GM12878 (cell line): ENCODE measurements at regions not wholly inside any gene's neighbourhood (a gene's known extent, or its start where the extent isn't known, plus 50 kb on each side); places are given as distances from the start of the nearest gene placed in this dataset.
A peak's percentile ranks its signal among the peaks of the same experiment; 100 is the strongest.

Experiments
- ATAC-seq: fragments of 200-7000 bp; cut with Tn5 transposase; 3 replicates; pipeline ENCODE4 v1.9.1; 2020; ENCODE audit warnings: mild to moderate bottlenecking, moderate library complexity
- BruUV-seq: library from RNA; stranded (reverse); fragments of 400-500 nt; replicated peaks from 2 replicates; lab custom pipeline; 2021; lab: Mats Ljungman, UMichigan
- CTCF ChIA-PET: fragments of 300-600 bp; sonication (Branson Sonifier 250); formaldehyde crosslinking; extraction: SDS; loops from one replicate; lab custom pipeline; 2021; ENCODE audit warnings: inconsistent platforms; lab: Yijun Ruan, JAX
- POLR2A ChIA-PET: fragments of 350-600 bp; formaldehyde crosslinking; extraction: SDS; loops from one replicate; lab custom pipeline; 2021; ENCODE audit warnings: inconsistent platforms; lab: Charles Lee
- RAD21 ChIA-PET: fragments of 300-600 bp; sonication (Branson Sonifier 250); formaldehyde crosslinking; loops from one replicate; lab custom pipeline; 2023; ENCODE audit warnings: antibody characterized with exemption; ENCODE audit not compliant: unreplicated experiment; lab: Charles Lee
- SMC1A ChIA-PET: fragments of 300-600 bp; sonication (Branson Sonifier 250); formaldehyde crosslinking; loops from one replicate; lab custom pipeline; 2023; ENCODE audit not compliant: unreplicated experiment, uncharacterized antibody; lab: Charles Lee
- DNase-seq: peaks from one replicate; pipeline ENCODE4 v3.0.0-alpha.2; 2011; ENCODE audit warnings: low read depth, low spot score
- FAIRE-seq: peaks from 3 replicates; lab custom pipeline; 2011; peaks lifted over from hg19 to GRCh38; lab: Jason Lieb, UNC
- H2AFZ ChIP-seq: 2 replicates; pipeline ENCODE4 v1.6.0; 2011; ENCODE audit warnings: low read depth, low read length, control low read depth; ENCODE audit not compliant: control insufficient read depth
- H3K27ac ChIP-seq: 2 replicates; pipeline ENCODE4 v1.5.1; 2011; ENCODE audit warnings: control low read depth; ENCODE audit not compliant: control insufficient read depth, insufficient read depth
- H3K27me3 ChIP-seq, 2 experiments: replicated peaks in 1 of 2; 2 replicates each; pipeline versions ENCODE4 v1.6.0 to v1.6.1; 2011; ENCODE audit warnings: low read length in 1 of 2; ENCODE audit not compliant: control insufficient read depth in 2 of 2, insufficient read depth in 2 of 2
- H3K36me3 ChIP-seq, 2 experiments: 2 replicates each; pipeline ENCODE4 v1.5.1; 2011; ENCODE audit warnings: low read length in 1 of 2; ENCODE audit not compliant: control insufficient read depth in 2 of 2, insufficient read depth in 2 of 2
- H3K4me1 ChIP-seq: 2 replicates; pipeline ENCODE4 v1.6.1; 2011; ENCODE audit warnings: mild to moderate bottlenecking, low read length, moderate library complexity, mixed read lengths; ENCODE audit not compliant: control insufficient read depth, insufficient read depth
- H3K4me2 ChIP-seq: 2 replicates; pipeline ENCODE4 v1.6.0; 2011; ENCODE audit warnings: control low read depth; ENCODE audit not compliant: control insufficient read depth, insufficient read depth
- H3K4me3 ChIP-seq: fragments of 200-600 bp; sonication (generic); 2 replicates; pipeline ENCODE4 v1.5.1; 2016
- H3K79me2 ChIP-seq: 2 replicates; pipeline ENCODE4 v1.6.0; 2011; ENCODE audit warnings: low read length; ENCODE audit not compliant: control insufficient read depth, insufficient read depth
- H3K9ac ChIP-seq: 2 replicates; pipeline ENCODE4 v1.8.0; 2011; ENCODE audit warnings: low read length, control low read depth, mixed read lengths; ENCODE audit not compliant: control insufficient read depth, insufficient read depth
- H3K9me3 ChIP-seq: replicated peaks from 3 replicates; pipeline ENCODE4 v1.5.1; 2011; ENCODE audit warnings: mild to moderate bottlenecking, low read length; ENCODE audit not compliant: control insufficient read depth, insufficient read depth
- H4K20me1 ChIP-seq: 2 replicates; pipeline ENCODE4 v1.6.0; 2011; ENCODE audit not compliant: control insufficient read depth, insufficient read depth
- BRCA1 ChIP-seq: IDR thresholded peaks from 2 replicates; pipeline ENCODE4 v1.6.1; 2011; ENCODE audit warnings: low read depth, low read length, improper control_type of control experiment
- EP300 ChIP-seq, 2 experiments: fragments of 150-350 bp in 1 of 2; IDR thresholded peaks; 2 replicates each; pipeline ENCODE4 v1.6.1; 2011 to 2012; ENCODE audit warnings: low read depth in 2 of 2, low read length in 2 of 2, borderline replicate concordance in 1 of 2, improper control_type of control experiment in 1 of 2, inconsistent platforms in 1 of 2; ENCODE audit not compliant: control insufficient read depth in 1 of 2
- HDAC2 ChIP-seq: fragments of 200-600 bp; sonication (generic); IDR thresholded peaks from 2 replicates; pipeline ENCODE4 v1.6.1; 2017
- IKZF2 ChIP-seq, 2 experiments: fragments of 450-650 bp; IDR thresholded peaks; 2 replicates each; pipeline ENCODE4 v1.6.1; 2017; ENCODE audit warnings: mild to moderate bottlenecking in 2 of 2, moderate library complexity in 2 of 2
- JUND ChIP-seq: IDR thresholded peaks from 2 replicates; pipeline ENCODE4 v1.6.1; 2012; ENCODE audit warnings: low read depth, mild to moderate bottlenecking, low read length, improper control_type of control experiment, moderate library complexity
- MYC ChIP-seq: IDR thresholded peaks from 2 replicates; pipeline ENCODE4 v1.6.1; 2011; ENCODE audit warnings: mild to moderate bottlenecking, low read length, moderate library complexity, inconsistent platforms; ENCODE audit not compliant: insufficient read depth, insufficient replicate concordance, insufficient read length, severe bottlenecking
- NBN ChIP-seq: fragments of 450-650 bp; IDR thresholded peaks from 2 replicates; pipeline ENCODE4 v1.6.1; 2016
- NFYA ChIP-seq: IDR thresholded peaks from 2 replicates; pipeline ENCODE4 v1.6.1; 2011; ENCODE audit warnings: low read depth, mild to moderate bottlenecking, low read length, improper control_type of control experiment, borderline replicate concordance
- PAX8 ChIP-seq: fragments of 450-650 bp; IDR thresholded peaks from 2 replicates; pipeline ENCODE4 v1.6.1; 2017; ENCODE audit warnings: mild to moderate bottlenecking, moderate library complexity
- RBBP5 ChIP-seq: fragments of 200-600 bp; sonication (generic); conservative IDR thresholded peaks from 2 replicates; pipeline ENCODE4 v1.6.1; 2016
- RUNX3 ChIP-seq: IDR thresholded peaks from 2 replicates; pipeline ENCODE4 v1.6.1; 2012; ENCODE audit warnings: low read length, inconsistent platforms
- SIN3A ChIP-seq: IDR thresholded peaks from 2 replicates; pipeline ENCODE4 v1.6.1; 2012; ENCODE audit warnings: low read depth, low read length, improper control_type of control experiment
- SUZ12 ChIP-seq: fragments of 200-600 bp; sonication (generic); IDR thresholded peaks from one replicate; pipeline ENCODE4 v1.6.1; 2018; ENCODE audit warnings: antibody characterized with exemption, mild to moderate bottlenecking; ENCODE audit not compliant: unreplicated experiment
- TCF7 ChIP-seq: IDR thresholded peaks from 2 replicates; pipeline ENCODE4 v1.6.1; 2014; ENCODE audit warnings: antibody characterized with exemption, borderline replicate concordance
- YY1 ChIP-seq: IDR thresholded peaks from 2 replicates; pipeline ENCODE4 v1.6.1; 2011; ENCODE audit warnings: low read depth, mild to moderate bottlenecking, low read length
- ZBTB4 ChIP-seq: fragments of 450-650 bp; formaldehyde crosslinking; IDR thresholded peaks from 2 replicates; pipeline ENCODE4 v1.4.0; 2022; ENCODE audit warnings: mild to moderate bottlenecking, moderate library complexity
- ZSCAN29 ChIP-seq: fragments of 450-650 bp; IDR thresholded peaks from 2 replicates; pipeline ENCODE4 v1.6.1; 2017; ENCODE audit warnings: mild to moderate bottlenecking, moderate library complexity
- ZZZ3 ChIP-seq: IDR thresholded peaks from 2 replicates; pipeline ENCODE4 v1.6.1; 2011; ENCODE audit warnings: low read depth; ENCODE audit not compliant: control insufficient read depth, insufficient read length
- WGBS: methylation state at CpG from one replicate; pipeline ENCODE4 v1.1.6; 2016; ENCODE audit warnings: low lambda C conversion rate; ENCODE audit not compliant: insufficient replicate concordance, insufficient coverage; ENCODE audit errors: missing lambda C conversion rate; 5-methylcytosine and 5-hydroxymethylcytosine counted together
- in situ Hi-C: fragments of 300-500 bp; cut with MboI; formaldehyde crosslinking; loops from 9 replicates; pipeline ENCODE4 v1.14.3; 2018; ENCODE audit warnings: mixed read lengths
- intact Hi-C: fragments of 100-400 bp; cut with micrococcal nuclease; formaldehyde crosslinking; loops from one replicate; pipeline ENCODE4 v1.14.2; 2022; ENCODE audit not compliant: unreplicated experiment

GRCh38 chr13:88623150-88623549 lies 952.0 kb downstream of the SLITRK5 start:
- ChIA-PET POLR2A (no interaction called here), RAD21 (interaction anchor here (0.9 kb wide), 1 partner anchor 28 kb away, joined by 3 read pairs; no protein-coding TSS in a partner anchor), SMC1A (interaction anchor here (1.0 kb wide), 3 partner anchors 17 to 40 kb away, joined by 3 to 4 read pairs (median 3); no protein-coding TSS in a partner anchor), CTCF (no interaction called here)
- H3K27ac ChIP-seq: no peak overlapping the region
- FAIRE-seq (no peak), DNase-seq (no peak), ATAC-seq (peak; percentile 79)
- H3K79me2 ChIP-seq: no peaks in the 10 kb centered on the region
- no peaks in the 10 kb centered on the region for H3K27me3 ChIP-seq
- in situ Hi-C loops (no loop called here), intact Hi-C loops (no loop called here)
- peak; percentile 31; the same call in 1 of the 2 replicates for TF ChIP-seq RUNX3
- no peak for TF ChIP-seq PAX8
- no peak overlapping the region for H3K9ac ChIP-seq
- no peaks in the 10 kb centered on the region for H4K20me1 ChIP-seq
- H3K4me2 ChIP-seq: no peak overlapping the region
- H3K4me1 ChIP-seq: no peaks in the 10 kb centered on the region
- BruUV-seq: no TSS peak
- no peak overlapping the region for H3K4me3 ChIP-seq
- H2AFZ ChIP-seq: no peak overlapping the region
- no peaks in the 10 kb centered on the region; the same call in 2 of the 3 replicates for H3K9me3 ChIP-seq
- WGBS: 3% methylated on average over 2 of the region's 2 CpGs
- H3K36me3 ChIP-seq: no peaks in the 10 kb centered on the region

DNA sequence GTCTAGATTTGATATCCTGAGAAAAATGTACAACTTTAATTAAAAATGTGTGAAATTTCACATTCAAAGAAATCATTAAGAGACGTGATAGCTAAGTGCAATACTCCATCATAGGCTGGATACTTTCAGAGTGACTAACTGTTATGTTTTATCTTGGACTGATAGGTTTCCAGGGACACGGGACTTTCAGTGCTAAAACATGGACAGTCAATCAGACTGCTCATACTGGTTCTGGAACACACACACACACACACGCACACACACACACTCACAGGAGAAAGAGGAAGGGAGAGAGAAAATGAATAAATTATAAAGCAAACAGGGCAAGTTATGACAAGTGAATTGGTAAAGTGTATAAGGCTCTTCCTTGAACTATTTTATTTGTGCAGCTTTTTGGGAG lies 955.9 kb downstream of the SLITRK5 start:
- DNase-seq (no peak), FAIRE-seq (no peak), ATAC-seq (peak; percentile 44)
- BruUV-seq: no TSS peak
- Histone ChIP-seq H3K27ac (no peak overlapping the region), H3K79me2 (no peaks in the 10 kb centered on the region), H3K27me3 (no peaks in the 10 kb centered on the region), H3K36me3 (no peaks in the 10 kb centered on the region), H3K4me3 (no peak overlapping the region), H4K20me1 (no peaks in the 10 kb centered on the region), H3K9me3 (no peaks in the 10 kb centered on the region; the same call in 2 of the 3 replicates), H2AFZ (no peak overlapping the region), H3K4me1 (no peaks in the 10 kb centered on the region), H3K9ac (no peak overlapping the region), H3K4me2 (no peak overlapping the region)
- in situ Hi-C loops: no loop called here
- SMC1A ChIA-PET: interaction anchor here (1.2 kb wide), 1 partner anchor 13 kb away, joined by 3 read pairs; no protein-coding TSS in a partner anchor
- RAD21 ChIA-PET: no interaction called here
- POLR2A ChIA-PET: no interaction called here
- WGBS: 13% methylated on average over 3 of the region's 3 CpGs
- intact Hi-C loops: no loop called here
- CTCF ChIA-PET: no interaction called here
- TF ChIP-seq NBN (no peak), NFYA (no peak), EP300 (IDR thresholded peaks at IDR 0.05; ENCODE audit: borderline replicate concordance in 1 of 2, control insufficient read depth in 1 of 2, low read depth in 2 of 2, low read length in 2 of 2) (no peak), HDAC2 (no peak), RBBP5 (no peak), IKZF2 (IDR thresholded peaks at IDR 0.05) (no peak), YY1 (no peak), ZZZ3 (no peak), MYC (no peak), JUND (no peak), SUZ12 (no peak), SIN3A (no peak), ZSCAN29 (no peak), BRCA1 (no peak), ZBTB4 (CRISPR knock-in tag) (no peak), TCF7 (no peak)
